Activated T-cell treated with anti-CD3 and anti-CD28 coated beads for 48 hours (primary cell): ENCODE measurements at regions not wholly inside any gene's neighbourhood (a gene's known extent, or its start where the extent isn't known, plus 50 kb on each side); places are given as distances from the start of the nearest gene placed in this dataset.
"Not testable (repeated sequence)": the region's sequence is repeated elsewhere in the genome, so short reads cannot be mapped to it uniquely, and the experiment has no call there.

ENCODE experiments used
- DNase-seq: peaks from one replicate; pipeline ENCODE4 v3.0.0-alpha.2; 2020; ENCODE audit warnings: low read depth

DNA sequence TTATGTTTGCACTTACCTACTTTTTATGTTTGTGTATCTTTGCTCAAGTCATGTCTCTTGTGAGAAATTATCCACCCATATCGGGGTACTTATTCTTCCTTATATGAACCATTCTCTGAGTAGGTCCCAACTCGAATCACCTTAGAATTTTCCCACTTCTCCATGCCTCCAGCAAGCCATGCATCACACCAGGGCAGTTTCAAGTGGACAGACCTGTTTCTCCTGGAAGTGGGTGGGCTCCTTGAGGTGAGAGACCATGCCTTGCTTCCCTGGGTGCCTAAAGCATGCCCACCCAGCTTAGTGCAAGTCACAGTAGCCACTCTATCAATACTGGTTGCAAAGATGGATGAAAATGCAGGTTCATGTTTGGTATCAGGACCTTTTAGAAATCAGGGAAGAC lies 187.2 kb downstream of the KIT start:
- no peak for DNase-seq

GRCh38 chr4:54843946-54844345 lies 186.2 kb downstream of the KIT start:
- DNase-seq, result no peak

DNA sequence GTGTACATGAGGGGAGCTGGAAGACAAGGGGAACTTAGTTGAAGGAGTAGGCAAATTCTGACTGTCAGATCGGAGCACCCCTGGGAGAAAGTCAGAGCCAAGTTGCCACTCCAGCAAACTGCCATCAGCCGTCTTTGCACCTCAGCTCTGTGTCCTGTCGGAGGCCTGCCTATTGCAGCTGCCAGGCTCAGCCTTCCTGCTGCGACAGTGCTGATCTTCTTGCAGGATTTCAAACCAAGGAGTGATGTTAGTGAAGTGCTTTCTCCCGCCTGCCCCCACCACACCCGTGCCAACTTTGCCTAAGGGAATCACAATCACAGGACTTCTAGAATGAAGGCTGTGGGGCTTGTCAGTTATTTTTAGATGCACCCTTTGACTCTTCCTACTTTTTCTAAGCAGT lies 185.3 kb downstream of the KIT start:
- no peak for DNase-seq

DNA sequence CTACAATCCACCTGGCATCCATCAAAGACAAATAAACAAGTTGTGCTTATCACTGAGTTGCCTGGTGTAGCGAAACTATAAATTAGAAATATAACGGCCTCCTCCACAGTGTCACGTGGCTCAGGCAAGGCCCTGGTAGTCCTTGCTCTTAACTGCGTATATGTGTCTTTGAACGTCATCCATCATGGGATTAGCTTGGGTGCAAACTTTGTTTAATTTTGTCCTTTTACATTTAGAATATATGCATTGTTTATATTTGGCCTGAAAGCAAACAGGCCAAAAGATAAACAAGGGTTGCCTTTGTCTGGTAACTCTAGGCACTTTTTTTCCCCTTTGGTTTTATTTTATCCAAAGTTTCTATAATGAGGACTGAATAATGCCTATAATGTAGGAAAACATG lies 184.9 kb downstream of the KIT start:
- no peak for DNase-seq

GRCh38 chr4:54842226-54842625 lies 184.5 kb downstream of the KIT start:
- DNase-seq, result no peak

- no peak for DNase-seq
Observed at GRCh38 chr4:54840992-54841768, 183.4 kb downstream of the KIT start.

DNA sequence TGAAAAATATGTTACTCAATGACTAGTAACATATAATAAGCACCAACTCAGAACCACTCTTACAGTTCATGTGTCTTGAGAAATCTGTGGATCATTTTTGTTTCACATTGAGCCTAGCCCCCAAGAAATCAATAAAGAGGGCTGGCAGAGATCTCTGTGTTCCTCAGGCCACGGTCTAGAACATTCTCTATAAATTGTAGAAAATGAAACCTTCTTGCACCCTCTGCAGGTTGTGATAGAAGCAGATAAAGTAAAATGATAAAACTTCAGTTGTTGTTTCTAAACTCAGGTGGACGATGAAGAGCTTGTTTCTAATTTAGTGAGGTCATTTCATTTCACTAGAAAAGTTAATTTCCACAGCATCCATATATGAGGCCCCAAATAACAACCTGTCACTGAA lies 182.7 kb downstream of the KIT start:
- DNase-seq, result no peak

- DNase-seq, result no peak
Observed at GRCh38 chr4:54838301-54838700, 180.5 kb downstream of the KIT start.

DNA sequence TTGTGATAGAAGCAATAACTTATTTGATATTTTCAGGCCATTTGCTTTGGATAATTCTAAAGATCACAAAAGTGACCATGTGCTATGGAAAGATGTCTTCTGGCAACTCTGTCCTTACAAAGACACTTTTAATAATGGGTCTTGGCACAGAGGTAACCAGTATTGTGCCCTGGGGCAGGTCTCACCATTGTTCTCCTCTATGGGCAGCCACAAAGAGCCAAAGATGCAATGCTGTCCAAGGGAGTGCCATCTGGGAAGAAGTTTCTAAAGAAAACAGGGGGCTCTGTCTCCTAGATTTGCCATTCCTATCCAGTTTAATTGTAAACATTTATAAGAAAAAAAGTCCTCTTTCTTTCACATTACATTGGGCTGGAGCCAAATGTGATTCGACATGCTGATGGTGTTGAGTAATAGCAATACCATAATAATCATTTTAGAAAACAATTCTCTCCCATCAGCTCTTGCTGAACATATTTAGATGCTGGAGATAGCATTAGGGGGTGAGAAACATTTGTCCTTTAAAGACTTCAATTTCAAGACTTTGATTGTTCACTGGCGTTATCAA lies 179.9 kb downstream of the KIT start:
- no peak for DNase-seq

- DNase-seq, result not testable (repeated sequence)
Observed at GRCh38 chr4:54828361-54828760, 170.6 kb downstream of the KIT start.

GRCh38 chr4:54823616-54824015 lies 165.9 kb downstream of the KIT start:
- no peak for DNase-seq

GRCh38 chr4:54819034-54819433 lies 161.3 kb downstream of the KIT start:
- no peak for DNase-seq

DNA sequence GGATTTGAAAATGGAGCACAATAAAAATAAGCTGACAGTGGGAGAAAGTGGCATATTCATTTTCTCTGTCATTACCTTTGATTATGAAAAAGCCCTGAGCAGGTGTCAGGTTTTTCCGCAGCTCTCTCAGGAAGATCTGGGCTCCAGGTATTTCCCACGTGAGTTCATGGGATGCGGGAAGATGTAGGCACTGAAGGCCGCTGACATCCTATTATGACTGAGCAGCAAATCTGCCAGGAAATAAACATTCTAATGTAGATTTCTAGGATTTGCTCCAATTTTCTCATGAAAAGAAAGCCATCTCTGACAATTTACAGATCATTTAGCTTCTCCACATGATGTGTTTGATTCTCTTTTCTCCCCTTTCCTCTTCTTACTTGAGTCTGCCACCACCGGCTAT lies 160.7 kb downstream of the KIT start:
- no peak for DNase-seq

DNA sequence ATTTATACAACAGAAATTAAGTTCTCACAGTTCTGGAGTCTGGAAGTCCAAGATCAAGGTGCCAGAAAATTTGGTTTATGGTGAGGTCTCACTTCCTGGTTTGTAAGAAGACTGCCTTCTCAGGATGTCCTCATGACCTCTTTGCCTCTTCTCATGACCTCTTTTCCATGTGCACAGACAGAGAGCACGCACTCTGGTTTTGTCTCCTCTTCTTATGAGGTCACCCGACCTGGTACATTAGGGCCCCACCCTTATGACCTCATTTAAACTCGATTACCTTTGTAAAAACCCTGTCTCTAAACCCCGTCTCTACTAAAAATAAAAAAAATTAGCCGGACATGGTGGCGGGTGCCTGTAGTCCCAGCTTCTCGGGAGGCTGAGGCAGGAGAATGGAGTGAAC lies 155.9 kb downstream of the KIT start:
- no peak for DNase-seq

DNA sequence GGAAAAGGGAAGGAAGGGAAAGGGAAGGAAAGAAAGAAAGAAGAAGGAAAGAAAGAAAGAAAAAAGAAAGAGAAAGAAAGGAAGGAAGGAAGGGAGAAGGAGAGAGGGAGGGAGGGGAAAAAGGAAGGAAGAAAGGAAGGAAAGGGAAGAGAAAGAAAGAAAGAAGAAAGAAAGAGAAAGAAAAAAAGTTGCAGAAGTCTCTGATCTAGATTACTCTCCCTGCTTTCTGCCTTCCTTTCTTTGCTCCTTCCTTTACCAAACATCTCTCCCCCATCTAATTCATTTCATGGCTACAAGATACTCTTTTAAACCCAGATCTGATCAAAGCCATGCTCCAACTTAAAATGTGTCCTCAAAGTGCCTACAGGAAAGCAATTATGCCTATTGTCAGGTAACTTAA lies 148.6 kb downstream of the KIT start:
- DNase-seq, result no peak

DNA sequence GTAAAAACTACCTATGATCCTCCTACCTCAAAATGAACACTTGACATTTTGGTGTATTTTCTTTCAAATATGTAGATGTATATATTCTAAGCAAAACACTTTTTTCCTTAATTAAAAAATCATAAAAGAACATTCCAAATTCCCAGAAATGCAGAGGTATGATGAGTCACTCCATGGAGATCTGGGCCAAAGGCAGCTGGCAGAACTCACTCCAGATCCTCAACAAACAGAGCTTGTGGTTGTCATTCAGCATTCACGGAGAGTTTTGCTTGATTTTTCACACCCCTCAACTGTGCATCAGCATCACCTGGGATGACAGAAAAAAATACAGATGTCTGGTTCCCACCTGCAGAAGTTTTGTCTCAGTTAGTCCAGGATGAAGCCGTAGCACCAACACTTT lies 144.6 kb downstream of the KIT start:
- no peak for DNase-seq

DNA sequence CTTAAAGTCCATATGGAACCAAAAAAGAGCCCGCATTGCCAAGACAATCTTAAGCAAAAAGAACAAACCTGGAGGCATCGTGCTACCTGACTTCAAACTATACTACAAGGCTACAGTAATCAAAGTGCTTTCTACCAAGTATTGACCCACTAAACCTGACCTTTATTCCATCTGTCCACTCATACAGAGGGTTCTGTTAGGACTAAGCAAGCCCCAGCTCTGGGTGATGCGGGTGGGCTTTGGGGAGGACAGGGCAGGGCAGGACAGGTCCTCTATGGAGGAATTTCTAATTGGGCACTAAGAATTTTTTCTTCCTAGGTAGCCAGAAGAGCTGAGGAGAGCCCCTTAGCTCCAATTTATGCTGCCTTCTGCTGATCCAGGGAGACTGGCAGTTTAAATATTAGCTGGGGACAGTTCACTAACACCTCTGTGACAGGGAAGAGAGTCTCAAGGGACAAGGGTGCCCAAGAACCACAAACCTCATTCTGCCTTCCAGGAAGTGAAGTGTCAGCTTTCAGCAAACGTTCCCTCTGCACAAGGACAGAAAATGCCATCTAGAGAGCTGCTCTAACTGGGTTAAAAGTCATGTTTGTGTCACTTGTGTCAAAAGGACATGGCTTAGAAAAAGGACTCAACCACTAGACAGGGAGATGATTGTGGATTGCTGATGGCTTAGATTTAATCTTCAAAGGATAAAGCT lies 143.2 kb downstream of the KIT start:
- no peak for DNase-seq

DNA sequence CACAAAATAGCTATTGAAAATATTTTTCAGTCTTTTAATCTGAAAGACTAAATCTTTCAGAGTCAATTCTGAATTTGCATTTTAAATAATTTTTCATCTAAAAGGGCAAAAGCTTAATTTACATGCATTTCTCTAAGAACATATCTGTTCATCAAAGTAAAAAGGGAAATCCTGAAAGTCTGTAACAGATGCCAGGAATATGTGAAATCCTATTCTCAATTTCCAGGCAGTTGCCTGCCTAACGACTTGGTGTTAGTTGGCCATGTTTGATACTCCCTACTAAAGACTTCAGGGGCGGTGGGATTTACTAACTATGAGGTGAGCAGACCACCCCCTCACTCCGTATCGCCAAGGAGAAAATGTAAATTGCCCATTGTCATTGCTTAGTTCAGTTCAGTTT lies 136.8 kb downstream of the KIT start:
- no peak for DNase-seq

GRCh38 chr4:54793856-54794422 lies 136.2 kb downstream of the KIT start:
- DNase-seq, result no peak
